ENCODE measurements at regions not wholly inside any gene's neighbourhood (a gene's known extent, or its start where the extent isn't known, plus 50 kb on each side); places are given as distances from the start of the nearest gene placed in this dataset.

DNA sequence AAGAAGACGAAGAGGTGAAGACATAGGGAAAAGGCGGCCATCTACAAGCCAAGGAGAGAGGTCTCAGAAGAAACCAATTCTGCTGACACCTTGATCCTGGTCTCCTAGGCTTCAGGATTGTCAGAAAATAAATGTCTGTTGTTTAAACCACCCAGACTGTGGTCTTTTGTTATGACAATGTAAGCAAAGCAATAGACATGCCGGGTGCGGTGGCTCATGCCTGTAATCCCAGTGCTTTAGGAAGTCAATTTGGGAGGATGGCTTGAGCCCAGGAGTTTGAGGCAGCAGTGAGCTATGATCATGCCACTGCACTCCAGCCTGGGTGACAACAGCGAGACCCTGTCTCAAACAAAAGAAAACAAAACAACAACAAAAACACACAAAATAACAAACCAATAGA, 64.4 kb downstream of the HAPSTR1 start:
- TF ChIP-seq CTCF (IDR thresholded peaks at IDR 0.05) (no peak), POLR2A (IDR thresholded peaks at IDR 0.05) (no peak)

Data from body of pancreas (tissue), 4 donors.